Fibroblast of the aortic adventitia (primary cell): ENCODE measurements at regions not wholly inside any gene's neighbourhood (a gene's known extent, or its start where the extent isn't known, plus 50 kb on each side); places are given as distances from the start of the nearest gene placed in this dataset.

Source experiments
- DNase-seq: peaks from one replicate; pipeline ENCODE4 v3.0.0-alpha.2; 2010; ENCODE audit warnings: low read depth
- H3K4me3 ChIP-seq: 2 replicates; pipeline ENCODE4 v1.5.1; 2011; ENCODE audit warnings: low read depth, mild to moderate bottlenecking, control low read depth, low read length, moderate library complexity
- TF ChIP-seq, protein P1 (sequence below): IDR thresholded peaks from 2 replicates; pipeline ENCODE4 v1.5.1; 2011; ENCODE audit warnings: mild to moderate bottlenecking, low read length, control low read depth, inconsistent platforms; ENCODE audit not compliant: insufficient read depth

GRCh38 chr22:48277868-48278581, 1515.6 kb downstream of the TBC1D22A start:
- H3K4me3 ChIP-seq: no peak overlapping the region
- TF ChIP-seq, protein P1, sequence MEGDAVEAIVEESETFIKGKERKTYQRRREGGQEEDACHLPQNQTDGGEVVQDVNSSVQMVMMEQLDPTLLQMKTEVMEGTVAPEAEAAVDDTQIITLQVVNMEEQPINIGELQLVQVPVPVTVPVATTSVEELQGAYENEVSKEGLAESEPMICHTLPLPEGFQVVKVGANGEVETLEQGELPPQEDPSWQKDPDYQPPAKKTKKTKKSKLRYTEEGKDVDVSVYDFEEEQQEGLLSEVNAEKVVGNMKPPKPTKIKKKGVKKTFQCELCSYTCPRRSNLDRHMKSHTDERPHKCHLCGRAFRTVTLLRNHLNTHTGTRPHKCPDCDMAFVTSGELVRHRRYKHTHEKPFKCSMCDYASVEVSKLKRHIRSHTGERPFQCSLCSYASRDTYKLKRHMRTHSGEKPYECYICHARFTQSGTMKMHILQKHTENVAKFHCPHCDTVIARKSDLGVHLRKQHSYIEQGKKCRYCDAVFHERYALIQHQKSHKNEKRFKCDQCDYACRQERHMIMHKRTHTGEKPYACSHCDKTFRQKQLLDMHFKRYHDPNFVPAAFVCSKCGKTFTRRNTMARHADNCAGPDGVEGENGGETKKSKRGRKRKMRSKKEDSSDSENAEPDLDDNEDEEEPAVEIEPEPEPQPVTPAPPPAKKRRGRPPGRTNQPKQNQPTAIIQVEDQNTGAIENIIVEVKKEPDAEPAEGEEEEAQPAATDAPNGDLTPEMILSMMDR: no peak
- DNase-seq: no peak

GRCh38 chr22:48276994-48277867, 1514.8 kb downstream of the TBC1D22A start:
- no peak overlapping the region for H3K4me3 ChIP-seq
- no peak for DNase-seq
- TF ChIP-seq, protein P1: no peak

DNA sequence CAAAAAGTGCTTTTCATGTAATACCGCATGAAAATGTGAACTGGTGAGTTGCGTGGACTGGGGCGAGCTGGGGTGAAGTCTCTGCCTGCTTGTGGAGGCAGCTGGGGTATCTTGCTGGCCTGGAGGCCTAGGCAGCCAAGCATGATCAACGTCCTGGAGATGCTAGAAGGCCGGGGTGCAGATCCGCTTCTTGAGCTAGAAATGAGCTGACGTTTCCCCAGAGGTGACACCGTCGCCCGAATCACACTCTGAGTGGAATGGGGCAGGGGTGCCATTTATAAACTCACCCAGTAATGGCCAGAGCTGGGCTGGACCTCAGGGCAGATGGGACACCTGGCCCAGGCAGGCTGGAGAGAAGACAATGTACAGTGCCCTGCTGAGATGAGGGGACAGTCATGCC, 1513.0 kb downstream of the TBC1D22A start:
- DNase-seq: no peak
- H3K4me3 ChIP-seq: no peak overlapping the region
- TF ChIP-seq, protein P1: no peak

- TF ChIP-seq, protein P1: no peak
- DNase-seq: no peak
- no peak overlapping the region for H3K4me3 ChIP-seq
Measured at GRCh38 chr22:48270731-48271130, 1508.3 kb downstream of the TBC1D22A start.

DNA sequence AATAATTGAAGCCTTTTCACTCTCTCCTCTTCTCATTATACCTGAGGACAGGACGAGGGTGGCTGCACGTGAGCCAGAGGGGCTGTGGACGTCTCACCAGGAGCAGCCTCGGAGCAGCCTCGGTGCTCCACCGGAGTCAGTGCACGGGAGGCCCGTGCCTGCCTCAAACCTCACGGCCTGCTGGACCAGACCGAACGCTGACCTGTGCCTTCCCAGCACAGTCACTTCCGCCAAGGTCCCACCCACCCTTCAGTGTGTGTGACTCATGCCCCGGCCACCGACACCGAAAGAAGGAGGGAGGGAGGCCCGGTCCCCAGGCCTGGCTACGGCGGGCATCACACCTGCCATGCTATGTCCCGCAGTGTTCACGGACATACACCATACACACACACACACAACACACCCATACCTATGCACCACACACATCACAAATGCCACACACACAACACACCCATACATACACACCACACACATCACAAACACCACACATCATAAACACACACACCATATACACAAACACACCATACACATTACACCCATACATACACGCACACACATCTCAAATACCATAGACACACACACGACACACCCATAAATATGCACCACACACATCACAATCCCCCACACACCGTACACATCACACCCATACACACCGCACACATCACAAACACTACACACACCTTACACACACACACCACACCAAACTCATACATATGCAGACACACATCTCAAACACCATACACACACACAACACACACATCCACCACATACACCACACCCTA, 1506.5 kb downstream of the TBC1D22A start:
- TF ChIP-seq, protein P1: no peak
- no peak overlapping the region for H3K4me3 ChIP-seq
- no peak for DNase-seq

DNA sequence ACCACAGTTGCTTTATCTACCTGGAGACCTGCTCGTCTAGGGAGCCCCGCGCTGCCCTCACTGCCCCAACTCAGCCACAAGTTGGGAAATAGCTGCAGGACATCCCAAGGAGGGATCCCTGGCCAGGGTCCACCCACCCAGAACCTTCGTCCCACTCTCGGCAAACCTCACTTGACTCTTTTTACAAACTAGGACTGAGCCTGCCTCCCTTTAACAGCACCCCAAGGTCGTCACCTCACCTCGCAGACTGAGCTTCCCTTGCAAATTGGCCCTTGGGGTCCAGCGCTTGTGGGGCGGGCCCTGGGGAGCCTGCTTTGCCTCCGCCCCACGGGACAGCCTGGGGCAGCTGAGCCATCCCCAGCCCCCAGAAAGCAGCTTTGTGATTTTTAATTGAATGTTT, 1505.8 kb downstream of the TBC1D22A start:
- TF ChIP-seq, protein P1: no peak
- no peak for DNase-seq

More for the DNA sequence above, 1505.8 kb downstream of the TBC1D22A start:
- no peak overlapping the region for H3K4me3 ChIP-seq
